Endothelial cell (in vitro differentiated cells): ENCODE measurements at regions not wholly inside any gene's neighbourhood (a gene's known extent, or its start where the extent isn't known, plus 50 kb on each side); places are given as distances from the start of the nearest gene placed in this dataset.

ENCODE experiments used
- DNase-seq: peaks from one replicate; pipeline ENCODE4 v3.0.0; 2021; ENCODE audit warnings: low spot score
- H3K27ac Mint-ChIP-seq: one replicate; pipeline ENCODE4 v1.8.0; 2021; ENCODE audit warnings: mixed read lengths, inconsistent platforms; ENCODE audit not compliant: unreplicated experiment
- H3K27me3 Mint-ChIP-seq: one replicate; pipeline ENCODE4 v1.8.0; 2021; ENCODE audit warnings: mild to moderate bottlenecking, moderate library complexity, mixed read lengths, inconsistent platforms; ENCODE audit not compliant: unreplicated experiment
- H3K36me3 Mint-ChIP-seq: one replicate; pipeline ENCODE4 v1.8.0; 2021; ENCODE audit warnings: mild to moderate bottlenecking, low read depth, mixed read lengths, inconsistent platforms; ENCODE audit not compliant: unreplicated experiment
- H3K4me1 Mint-ChIP-seq: one replicate; pipeline ENCODE4 v1.8.0; 2021; ENCODE audit warnings: mild to moderate bottlenecking, mixed read lengths, inconsistent platforms; ENCODE audit not compliant: unreplicated experiment
- H3K4me3 Mint-ChIP-seq: one replicate; pipeline ENCODE4 v1.8.0; 2021; ENCODE audit warnings: mild to moderate bottlenecking, mixed read lengths, inconsistent platforms; ENCODE audit not compliant: unreplicated experiment
- H3K9me3 Mint-ChIP-seq: one replicate; pipeline ENCODE4 v1.8.0; 2021; ENCODE audit warnings: mixed read lengths, inconsistent platforms; ENCODE audit not compliant: unreplicated experiment
- TF ChIP-seq, protein P1 (sequence below): fragments of 200-600 bp; sonication (generic); IDR thresholded peaks from one replicate; pipeline ENCODE4 v1.5.0; 2021; ENCODE audit warnings: antibody characterized with exemption; ENCODE audit not compliant: unreplicated experiment

DNA sequence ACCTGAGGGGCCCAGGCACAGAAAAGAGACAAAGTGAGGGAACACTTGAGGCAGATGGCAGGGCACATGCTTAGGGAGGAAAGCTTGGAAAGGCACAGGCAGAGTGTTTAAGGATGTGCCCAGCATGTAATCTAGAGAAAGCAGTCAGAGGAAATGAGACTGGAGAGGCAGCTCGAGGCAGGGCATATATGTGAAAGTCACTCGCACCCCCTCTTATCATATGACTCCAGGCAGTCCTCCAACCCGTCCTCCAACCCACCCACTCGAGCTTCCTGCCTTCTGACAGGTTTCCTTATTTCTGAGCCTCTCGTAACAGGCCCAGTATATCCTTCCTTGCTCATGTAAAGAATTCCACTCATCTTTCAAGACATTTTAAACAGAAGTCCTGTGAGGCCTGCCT is 294.0 kb downstream of the SOX2 start:
- TF ChIP-seq, protein P1, sequence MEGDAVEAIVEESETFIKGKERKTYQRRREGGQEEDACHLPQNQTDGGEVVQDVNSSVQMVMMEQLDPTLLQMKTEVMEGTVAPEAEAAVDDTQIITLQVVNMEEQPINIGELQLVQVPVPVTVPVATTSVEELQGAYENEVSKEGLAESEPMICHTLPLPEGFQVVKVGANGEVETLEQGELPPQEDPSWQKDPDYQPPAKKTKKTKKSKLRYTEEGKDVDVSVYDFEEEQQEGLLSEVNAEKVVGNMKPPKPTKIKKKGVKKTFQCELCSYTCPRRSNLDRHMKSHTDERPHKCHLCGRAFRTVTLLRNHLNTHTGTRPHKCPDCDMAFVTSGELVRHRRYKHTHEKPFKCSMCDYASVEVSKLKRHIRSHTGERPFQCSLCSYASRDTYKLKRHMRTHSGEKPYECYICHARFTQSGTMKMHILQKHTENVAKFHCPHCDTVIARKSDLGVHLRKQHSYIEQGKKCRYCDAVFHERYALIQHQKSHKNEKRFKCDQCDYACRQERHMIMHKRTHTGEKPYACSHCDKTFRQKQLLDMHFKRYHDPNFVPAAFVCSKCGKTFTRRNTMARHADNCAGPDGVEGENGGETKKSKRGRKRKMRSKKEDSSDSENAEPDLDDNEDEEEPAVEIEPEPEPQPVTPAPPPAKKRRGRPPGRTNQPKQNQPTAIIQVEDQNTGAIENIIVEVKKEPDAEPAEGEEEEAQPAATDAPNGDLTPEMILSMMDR = no peak
- peaks cover 2% of the 10 kb centered on the region for H3K27me3 Mint-ChIP-seq
- H3K27ac Mint-ChIP-seq = no peak overlapping the region
- H3K36me3 Mint-ChIP-seq = no peaks in the 10 kb centered on the region
- peaks cover 25% of the 10 kb centered on the region for H3K4me1 Mint-ChIP-seq
- DNase-seq = peak; percentile 6
- no peaks in the 10 kb centered on the region for H3K9me3 Mint-ChIP-seq
- no peak overlapping the region for H3K4me3 Mint-ChIP-seq

DNA sequence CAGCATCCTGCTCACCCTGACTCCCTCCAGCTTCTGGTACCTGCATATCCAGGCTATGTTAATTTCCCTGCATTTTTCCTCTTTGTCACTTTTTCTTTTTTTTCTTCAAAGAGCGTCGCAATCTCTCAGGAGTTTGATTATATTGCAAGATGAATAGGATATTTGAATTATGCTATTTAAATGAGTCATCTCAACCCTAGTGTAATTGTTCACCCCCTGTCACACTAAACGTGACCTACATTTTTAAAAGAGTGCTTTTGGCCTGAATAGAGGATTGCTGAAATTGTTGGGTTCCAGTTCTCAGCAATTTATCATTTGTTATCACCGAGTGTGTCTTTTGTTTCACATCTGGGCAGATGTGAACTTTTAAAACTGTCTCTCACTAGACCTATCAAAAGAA is 294.7 kb downstream of the SOX2 start:
- no peaks in the 10 kb centered on the region for H3K9me3 Mint-ChIP-seq
- H3K27ac Mint-ChIP-seq = no peak overlapping the region
- no peak for DNase-seq
- TF ChIP-seq, protein P1 = no peak
- no peak overlapping the region for H3K4me3 Mint-ChIP-seq
- peaks cover 26% of the 10 kb centered on the region for H3K4me1 Mint-ChIP-seq
- peaks cover 4% of the 10 kb centered on the region for H3K27me3 Mint-ChIP-seq
- no peaks in the 10 kb centered on the region for H3K36me3 Mint-ChIP-seq

DNA sequence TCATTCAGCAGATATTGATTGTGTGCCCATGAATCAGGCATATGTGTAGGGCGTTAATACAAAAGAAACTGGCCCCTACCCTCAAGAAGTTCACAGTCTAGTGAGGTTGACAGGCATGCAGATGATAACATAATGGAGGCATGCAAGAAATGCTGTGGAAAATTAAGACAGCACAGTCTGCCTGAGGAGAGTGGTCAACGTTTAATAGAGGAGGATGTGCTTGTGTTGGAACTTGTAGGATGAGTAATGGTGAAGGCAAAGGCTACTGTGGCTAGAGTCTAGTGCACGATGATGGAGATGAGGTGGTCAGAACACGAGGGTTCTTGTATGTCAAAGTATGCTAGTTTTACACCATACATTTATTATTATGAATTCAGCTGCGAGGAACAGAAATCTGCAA is 295.7 kb downstream of the SOX2 start:
- Mint-ChIP-seq H3K27me3 (peaks cover 4% of the 10 kb centered on the region), H3K36me3 (no peaks in the 10 kb centered on the region), H3K9me3 (no peaks in the 10 kb centered on the region), H3K4me1 (peaks cover 26% of the 10 kb centered on the region), H3K27ac (no peak overlapping the region), H3K4me3 (no peak overlapping the region)
- TF ChIP-seq, protein P1 = no peak
- DNase-seq = no peak

DNA sequence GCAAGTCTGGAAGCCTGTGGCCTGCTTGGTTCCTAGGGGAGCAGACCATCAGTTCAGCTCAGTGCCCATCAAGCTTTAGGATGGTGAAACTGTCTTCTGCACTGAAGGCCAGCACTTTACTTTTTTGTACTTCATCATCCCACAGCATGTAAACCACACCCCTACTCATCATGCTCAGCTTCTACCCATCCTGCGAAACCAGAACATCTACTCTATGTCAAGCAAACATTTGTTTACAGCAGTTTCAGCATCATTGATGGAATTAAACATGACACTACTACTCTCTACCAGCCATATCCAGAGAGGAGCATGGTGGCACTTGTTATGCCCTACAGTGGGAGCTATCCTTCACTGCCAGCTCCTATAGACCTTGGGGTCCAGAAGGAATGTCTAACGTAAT is 306.6 kb downstream of the SOX2 start:
- no peaks in the 10 kb centered on the region for H3K9me3 Mint-ChIP-seq
- DNase-seq = no peak
- no peaks in the 10 kb centered on the region for H3K27me3 Mint-ChIP-seq
- H3K4me1 Mint-ChIP-seq = no peaks in the 10 kb centered on the region
- no peaks in the 10 kb centered on the region for H3K36me3 Mint-ChIP-seq
- H3K27ac Mint-ChIP-seq = no peak overlapping the region
- H3K4me3 Mint-ChIP-seq = no peak overlapping the region
- TF ChIP-seq, protein P1 = no peak

DNA sequence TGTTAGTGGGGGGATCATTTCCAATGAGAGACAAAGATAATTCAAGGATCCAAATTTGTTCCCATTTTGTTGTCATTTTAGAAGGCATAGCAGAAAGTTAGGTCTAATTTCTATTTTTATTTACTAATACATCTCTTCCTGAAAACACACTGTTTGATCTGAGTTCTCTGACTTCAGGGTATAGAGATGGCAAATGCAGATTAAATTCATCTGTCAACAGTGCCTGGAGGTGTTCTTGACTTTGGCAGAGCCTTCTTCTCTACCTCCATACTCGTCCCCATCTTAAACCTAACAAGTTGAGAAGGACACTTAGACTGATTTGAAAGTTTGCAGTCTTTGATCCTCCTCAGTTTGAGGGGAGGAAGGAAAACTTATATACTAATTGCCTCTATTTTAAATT is 308.2 kb downstream of the SOX2 start:
- no peaks in the 10 kb centered on the region for H3K27me3 Mint-ChIP-seq
- H3K27ac Mint-ChIP-seq = no peak overlapping the region
- H3K4me3 Mint-ChIP-seq = no peak overlapping the region
- H3K9me3 Mint-ChIP-seq = no peaks in the 10 kb centered on the region
- DNase-seq = no peak
- H3K36me3 Mint-ChIP-seq = no peaks in the 10 kb centered on the region
- TF ChIP-seq, protein P1 = no peak
- no peaks in the 10 kb centered on the region for H3K4me1 Mint-ChIP-seq
